GM06990 (cell line): ENCODE measurements at regions not wholly inside any gene's neighbourhood (a gene's known extent, or its start where the extent isn't known, plus 50 kb on each side); places are given as distances from the start of the nearest gene placed in this dataset.

Experiments
- DNase-seq: peaks from one replicate; pipeline ENCODE4 v3.0.0-alpha.2; 2011; ENCODE audit not compliant: insufficient read length; ENCODE audit errors: extremely low read depth
- H3K27me3 ChIP-seq: replicated peaks from 2 replicates; pipeline ENCODE4 v1.6.0; 2011; ENCODE audit warnings: low read length; ENCODE audit not compliant: control insufficient read depth, insufficient read depth
- H3K36me3 ChIP-seq: 2 replicates; pipeline ENCODE4 v1.5.1; 2011; ENCODE audit warnings: low read length; ENCODE audit not compliant: control insufficient read depth, insufficient read depth
- H3K4me3 ChIP-seq: replicated peaks from 2 replicates; pipeline ENCODE4 v1.5.1; 2011; ENCODE audit warnings: low read depth, mild to moderate bottlenecking, control low read depth, low read length
- TF ChIP-seq, protein P1 (sequence below): IDR thresholded peaks from 2 replicates; pipeline ENCODE4 v1.5.1; 2011; ENCODE audit warnings: low read length, control low read depth, mild to moderate bottlenecking, inconsistent platforms; ENCODE audit not compliant: insufficient read depth, poor library complexity, severe bottlenecking

- Histone ChIP-seq H3K4me3 (no peak overlapping the region), H3K27me3 (no peaks in the 10 kb centered on the region), H3K36me3 (no peaks in the 10 kb centered on the region)
- TF ChIP-seq, protein P1, sequence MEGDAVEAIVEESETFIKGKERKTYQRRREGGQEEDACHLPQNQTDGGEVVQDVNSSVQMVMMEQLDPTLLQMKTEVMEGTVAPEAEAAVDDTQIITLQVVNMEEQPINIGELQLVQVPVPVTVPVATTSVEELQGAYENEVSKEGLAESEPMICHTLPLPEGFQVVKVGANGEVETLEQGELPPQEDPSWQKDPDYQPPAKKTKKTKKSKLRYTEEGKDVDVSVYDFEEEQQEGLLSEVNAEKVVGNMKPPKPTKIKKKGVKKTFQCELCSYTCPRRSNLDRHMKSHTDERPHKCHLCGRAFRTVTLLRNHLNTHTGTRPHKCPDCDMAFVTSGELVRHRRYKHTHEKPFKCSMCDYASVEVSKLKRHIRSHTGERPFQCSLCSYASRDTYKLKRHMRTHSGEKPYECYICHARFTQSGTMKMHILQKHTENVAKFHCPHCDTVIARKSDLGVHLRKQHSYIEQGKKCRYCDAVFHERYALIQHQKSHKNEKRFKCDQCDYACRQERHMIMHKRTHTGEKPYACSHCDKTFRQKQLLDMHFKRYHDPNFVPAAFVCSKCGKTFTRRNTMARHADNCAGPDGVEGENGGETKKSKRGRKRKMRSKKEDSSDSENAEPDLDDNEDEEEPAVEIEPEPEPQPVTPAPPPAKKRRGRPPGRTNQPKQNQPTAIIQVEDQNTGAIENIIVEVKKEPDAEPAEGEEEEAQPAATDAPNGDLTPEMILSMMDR, result no peak
- DNase-seq, result no peak
These were observed 718.4 kb upstream of the API5 start for GRCh38 chr11:42593441-42593840.

DNA sequence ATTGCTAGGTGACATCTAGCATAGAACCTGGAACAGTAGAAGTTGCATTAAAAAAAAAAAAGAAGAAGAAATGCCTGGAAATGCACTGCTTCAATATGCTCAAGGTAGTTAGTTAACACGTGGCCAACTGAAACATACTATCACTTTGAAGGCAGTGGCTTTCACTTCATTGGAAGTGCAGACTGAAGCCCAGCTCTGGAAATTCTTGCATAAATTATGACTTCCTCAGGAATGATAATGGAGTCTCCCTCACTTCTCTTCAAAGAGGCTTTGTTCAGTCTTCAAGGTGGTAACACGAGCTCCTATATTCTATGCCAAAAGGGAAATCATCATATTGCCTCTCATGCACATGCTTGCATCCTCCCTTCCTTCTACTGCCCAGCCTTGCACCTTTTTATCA lies 715.9 kb upstream of the API5 start:
- H3K27me3 ChIP-seq, result no peaks in the 10 kb centered on the region
- TF ChIP-seq, protein P1, result no peak
- no peak overlapping the region for H3K4me3 ChIP-seq
- H3K36me3 ChIP-seq, result no peaks in the 10 kb centered on the region
- DNase-seq, result no peak

DNA sequence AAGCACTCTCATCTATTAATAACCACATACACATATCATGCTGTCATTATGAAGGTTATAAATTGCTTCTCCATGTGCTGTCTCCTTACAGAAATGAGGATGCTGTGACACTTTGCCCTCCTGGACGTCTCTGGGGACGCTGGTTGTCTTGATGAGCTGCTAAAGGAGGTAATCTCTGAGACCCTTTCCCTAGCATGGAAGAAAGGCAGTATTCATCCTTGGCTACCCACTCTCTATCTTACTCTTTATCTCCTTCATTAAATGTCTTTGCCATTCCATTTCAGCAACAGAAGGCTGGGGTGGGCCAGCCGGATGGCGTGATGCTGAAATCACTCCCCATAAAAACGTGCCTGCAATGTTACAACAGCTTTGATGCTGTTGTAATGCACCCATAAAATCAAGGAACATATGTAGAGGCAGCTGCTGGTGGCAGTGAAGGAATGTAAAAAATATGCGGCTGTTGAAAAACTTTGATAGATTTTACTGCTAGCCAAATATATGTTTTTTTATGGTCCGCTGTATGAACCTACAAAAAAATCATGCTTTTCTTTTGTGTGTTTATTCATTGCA lies 715.1 kb upstream of the API5 start:
- DNase-seq, result no peak
- no peak overlapping the region for H3K4me3 ChIP-seq
- H3K27me3 ChIP-seq, result no peaks in the 10 kb centered on the region
- TF ChIP-seq, protein P1, result no peak
- H3K36me3 ChIP-seq, result no peaks in the 10 kb centered on the region

DNA sequence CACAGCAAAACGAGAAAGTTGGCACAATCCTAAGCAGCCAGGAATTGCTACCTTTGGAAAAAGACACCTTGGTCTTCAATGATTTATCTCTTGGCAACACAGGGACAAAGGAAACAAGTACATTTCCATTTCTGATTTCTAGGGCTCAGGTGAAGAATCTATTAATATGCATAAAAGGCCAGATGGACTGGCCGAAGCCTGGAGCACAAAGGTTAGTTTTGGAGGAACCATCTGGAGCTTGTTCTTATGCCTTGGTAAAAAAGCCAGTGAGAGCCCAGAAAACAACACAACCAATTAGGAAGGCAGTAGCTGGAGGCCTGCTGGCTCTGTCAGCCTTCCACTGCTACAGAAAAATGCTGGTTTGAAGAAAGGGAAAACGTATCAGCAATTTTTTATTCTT lies 713.5 kb upstream of the API5 start:
- Histone ChIP-seq H3K27me3 (no peaks in the 10 kb centered on the region), H3K4me3 (no peak overlapping the region), H3K36me3 (no peaks in the 10 kb centered on the region)
- DNase-seq, result no peak
- TF ChIP-seq, protein P1, result no peak

GRCh38 chr11:42620796-42621195 lies 691.0 kb upstream of the API5 start:
- no peaks in the 10 kb centered on the region for H3K27me3 ChIP-seq
- TF ChIP-seq, protein P1, result no peak
- no peak for DNase-seq
- H3K4me3 ChIP-seq, result no peak overlapping the region
- H3K36me3 ChIP-seq, result no peaks in the 10 kb centered on the region
